Right cardiac atrium (tissue), 5 donors: ENCODE measurements at regions not wholly inside any gene's neighbourhood (a gene's known extent, or its start where the extent isn't known, plus 50 kb on each side); places are given as distances from the start of the nearest gene placed in this dataset.
"Not testable (repeated sequence)": the region's sequence is repeated elsewhere in the genome, so short reads cannot be mapped to it uniquely, and the experiment has no call there.

Source experiments
- ATAC-seq, 2 donors: fragments of 200-7000 bp; cut with Tn5 transposase; one replicate each; pipeline versions ENCODE4 v1.8.0 to v1.9.1; 2020; ENCODE audit warnings: moderate library complexity in 2 of 2, mild to moderate bottlenecking in 1 of 2
- DNase-seq, 3 donors: peaks; one replicate each; pipeline ENCODE4 v3.0.0-alpha.2; 2020
- H3K27ac ChIP-seq: one replicate; pipeline ENCODE4 v1.5.1; 2013; ENCODE audit warnings: mild to moderate bottlenecking, low read length, control low read depth, moderate library complexity
- H3K27me3 ChIP-seq: one replicate; pipeline ENCODE4 v1.6.1; 2013; ENCODE audit not compliant: control insufficient read depth, insufficient read depth
- H3K4me1 ChIP-seq: one replicate; pipeline ENCODE4 v1.6.1; 2013; ENCODE audit warnings: low read length; ENCODE audit not compliant: control insufficient read depth, insufficient read depth
- H3K4me3 ChIP-seq: one replicate; pipeline ENCODE4 v1.5.1; 2013; ENCODE audit warnings: low read length, control low read depth
- H3K9me3 ChIP-seq: one replicate; pipeline ENCODE4 v1.6.1; 2013; ENCODE audit warnings: low read length; ENCODE audit not compliant: control insufficient read depth
- WGBS: extraction: QIAGEN DNeasy Blood & Tissue Kit; methylation state at CpG from one replicate; pipeline ENCODE4 v1.1.7; 2013; 5-methylcytosine and 5-hydroxymethylcytosine counted together
- intact Hi-C, 4 donors: fragments of 100-400 bp; cut with DNase I; formaldehyde crosslinking; loops; one replicate each; pipeline versions ENCODE4 v1.11.0 to v1.14.0; 2022 to 2023
- donor health status: healthy with polysubstance abuse.
- donor health status: DM: no; HTN: yes; CAD: no.
- donor health status: DM: no; HTN: no; CAD: no.
- donor health status: DM: no; HTN: yes; CAD: no; lungs with severe emphysema.
- donor health status: DM: yes; HTN: yes; CAD: no.

DNA sequence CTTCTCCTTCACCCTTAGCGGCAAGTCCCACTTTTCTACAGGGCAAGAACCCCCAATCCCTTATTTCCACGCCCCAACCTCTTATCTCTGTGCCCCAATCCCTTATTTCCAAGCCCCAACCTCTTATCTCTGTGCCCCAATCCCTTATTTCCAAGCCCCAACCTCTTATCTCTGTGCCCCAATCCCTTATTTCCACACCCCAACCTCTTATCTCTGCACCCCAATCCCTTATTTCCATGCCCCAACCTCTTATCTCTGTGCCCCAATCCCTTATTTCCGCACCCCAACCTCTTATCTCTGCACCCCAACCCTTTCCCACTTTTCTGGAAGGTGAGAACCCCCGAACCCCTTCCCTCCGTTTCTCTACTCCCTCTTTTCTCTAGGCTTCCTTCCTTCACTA lies 116.1 kb upstream of the GJE1 start:
- not testable (repeated sequence) for H3K4me3 ChIP-seq
- 81% methylated on average over 5 of the region's 5 CpGs for WGBS

DNA sequence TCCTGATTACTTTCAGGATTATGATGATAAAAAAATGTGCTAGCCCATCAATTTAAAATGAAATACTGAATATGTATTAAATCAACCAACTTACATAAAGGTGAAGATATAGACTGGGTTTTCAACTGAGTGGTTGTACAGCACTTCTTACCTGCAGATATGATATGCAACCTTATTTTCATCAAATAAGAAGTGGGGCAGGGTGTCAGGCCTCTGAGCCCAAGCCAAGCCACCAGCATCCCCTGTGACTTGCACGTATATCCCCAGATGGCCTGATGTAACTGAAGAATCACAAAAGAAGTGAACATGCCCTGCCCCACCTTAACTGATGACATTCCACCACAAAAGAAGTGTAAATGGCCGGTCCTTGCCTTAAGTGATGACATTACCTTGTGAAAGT lies 117.3 kb upstream of the GJE1 start:
- H3K9me3 ChIP-seq, H3K27me3 ChIP-seq, intact Hi-C loops, ATAC-seq, H3K4me3 ChIP-seq, DNase-seq, H3K4me1 ChIP-seq, H3K27ac ChIP-seq: not testable (repeated sequence)
- 64% methylated on average over 2 of the region's 2 CpGs for WGBS

More for the DNA sequence above, 116.1 kb upstream of the GJE1 start:
- ATAC-seq, H3K27ac ChIP-seq, intact Hi-C loops, H3K9me3 ChIP-seq, H3K27me3 ChIP-seq, DNase-seq, H3K4me1 ChIP-seq: not testable (repeated sequence)

DNA sequence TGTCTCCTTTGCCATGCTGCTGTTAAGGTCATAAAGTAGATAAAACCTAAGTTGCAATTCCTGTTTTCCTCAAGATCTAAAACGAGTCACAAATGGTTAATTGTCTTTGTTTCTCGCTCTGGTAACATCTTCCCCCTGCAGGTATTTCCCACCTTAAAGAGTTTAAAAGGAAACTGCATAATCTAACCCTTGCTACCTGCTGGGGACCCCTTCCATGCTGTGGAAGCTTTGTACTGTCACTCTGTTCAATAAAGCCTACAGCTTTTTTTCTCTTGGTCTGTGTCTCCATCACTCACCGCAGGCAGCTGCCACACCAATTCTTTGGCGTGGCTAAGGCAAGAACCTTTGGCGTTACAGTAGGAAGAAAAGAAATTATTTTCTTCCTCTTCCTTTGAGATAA lies 117.7 kb upstream of the GJE1 start:
- H3K27ac ChIP-seq = no peak overlapping the region
- H3K4me3 ChIP-seq = no peak overlapping the region
- ATAC-seq (no peak), DNase-seq (no peak)
- no peaks in the 10 kb centered on the region for H3K9me3 ChIP-seq
- H3K27me3 ChIP-seq = no peaks in the 10 kb centered on the region
- intact Hi-C loops = no loop called here
- H3K4me1 ChIP-seq = no peaks in the 10 kb centered on the region
- WGBS = 20% methylated on average over 5 of the region's 5 CpGs

DNA sequence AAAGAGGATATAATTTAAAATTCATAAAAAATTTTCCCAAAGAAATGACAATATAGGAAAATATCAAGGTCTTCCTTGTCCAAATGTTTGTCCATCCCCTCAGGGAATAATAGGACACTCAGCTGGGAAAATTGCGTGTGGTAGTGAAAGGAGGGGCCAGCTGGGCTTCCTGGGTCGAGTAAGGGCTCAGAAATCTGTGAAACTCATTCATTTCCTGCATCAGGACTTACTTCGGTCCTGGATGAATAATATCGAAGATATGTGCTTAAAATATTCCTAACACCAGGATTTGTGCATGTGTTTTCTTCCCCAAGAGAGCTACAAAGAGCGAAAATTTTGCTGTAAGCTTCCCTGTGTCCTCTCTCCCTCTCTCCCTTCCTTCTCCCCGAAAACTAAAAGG lies 118.2 kb upstream of the GJE1 start:
- no peak overlapping the region for H3K4me3 ChIP-seq
- ATAC-seq (no peak), DNase-seq (no peak)
- 15% methylated on average over 6 of the region's 6 CpGs for WGBS
- no peaks in the 10 kb centered on the region for H3K4me1 ChIP-seq
- H3K9me3 ChIP-seq = no peaks in the 10 kb centered on the region
- intact Hi-C loops = no loop called here
- no peaks in the 10 kb centered on the region for H3K27me3 ChIP-seq
- H3K27ac ChIP-seq = no peak overlapping the region

DNA sequence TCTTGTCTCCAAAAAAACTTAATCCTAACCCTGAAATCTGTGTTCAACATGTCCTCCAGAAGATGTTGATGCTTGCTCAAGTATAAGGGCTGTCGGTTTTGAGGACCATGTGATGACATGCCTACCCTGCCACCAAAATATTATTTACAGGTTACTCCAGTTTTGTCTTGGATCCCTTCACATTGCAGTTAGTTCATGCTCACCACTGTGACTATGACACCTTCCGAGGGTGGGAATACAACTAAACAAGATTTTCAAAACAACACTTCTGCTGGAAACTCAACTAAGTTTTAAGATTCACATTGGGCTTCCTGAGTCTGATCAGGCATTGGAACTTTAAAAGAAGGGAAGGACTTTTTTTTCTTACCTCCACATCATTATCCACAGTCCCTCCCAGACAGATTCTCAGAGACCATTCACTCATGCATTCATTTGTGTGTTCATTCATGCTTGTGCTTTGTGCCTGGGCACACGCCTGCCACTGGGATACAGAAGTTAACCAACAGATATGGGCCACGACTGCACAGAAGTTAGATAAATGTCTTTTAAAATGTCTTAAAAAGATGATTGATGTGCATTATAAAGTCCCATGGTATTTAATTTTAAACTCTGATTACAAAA lies 118.7 kb upstream of the GJE1 start:
- H3K9me3 ChIP-seq = no peaks in the 10 kb centered on the region
- intact Hi-C loops = no loop called here
- H3K27me3 ChIP-seq = no peaks in the 10 kb centered on the region
- no peak overlapping the region for H3K27ac ChIP-seq
- 65% methylated on average over 4 of the region's 4 CpGs for WGBS
- no peaks in the 10 kb centered on the region for H3K4me1 ChIP-seq
- DNase-seq (no peak), ATAC-seq (no peak)
- H3K4me3 ChIP-seq = no peak overlapping the region

DNA sequence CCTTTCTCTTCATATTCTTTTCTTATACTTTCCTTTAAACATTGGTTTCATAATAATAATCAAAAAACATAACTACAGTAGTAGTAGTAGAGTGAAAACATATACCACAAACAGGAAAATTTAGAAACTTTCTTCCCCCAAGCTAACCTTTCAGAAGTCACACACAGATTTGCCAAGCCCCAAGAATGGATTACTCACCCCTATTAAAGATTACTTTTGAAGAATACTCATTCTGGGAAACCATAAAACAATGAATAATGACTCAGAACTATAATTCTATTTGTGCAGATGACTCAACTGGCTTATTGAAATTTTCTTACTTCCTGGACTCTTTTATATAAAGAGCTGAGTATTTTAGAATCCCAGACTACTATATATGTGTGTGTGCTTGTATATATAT lies 119.4 kb upstream of the GJE1 start:
- H3K9me3 ChIP-seq = no peaks in the 10 kb centered on the region
- ATAC-seq (no peak), DNase-seq (no peak)
- H3K4me1 ChIP-seq = no peaks in the 10 kb centered on the region
- H3K27me3 ChIP-seq = no peaks in the 10 kb centered on the region
- intact Hi-C loops = no loop called here
- no peak overlapping the region for H3K4me3 ChIP-seq
- H3K27ac ChIP-seq = no peak overlapping the region

DNA sequence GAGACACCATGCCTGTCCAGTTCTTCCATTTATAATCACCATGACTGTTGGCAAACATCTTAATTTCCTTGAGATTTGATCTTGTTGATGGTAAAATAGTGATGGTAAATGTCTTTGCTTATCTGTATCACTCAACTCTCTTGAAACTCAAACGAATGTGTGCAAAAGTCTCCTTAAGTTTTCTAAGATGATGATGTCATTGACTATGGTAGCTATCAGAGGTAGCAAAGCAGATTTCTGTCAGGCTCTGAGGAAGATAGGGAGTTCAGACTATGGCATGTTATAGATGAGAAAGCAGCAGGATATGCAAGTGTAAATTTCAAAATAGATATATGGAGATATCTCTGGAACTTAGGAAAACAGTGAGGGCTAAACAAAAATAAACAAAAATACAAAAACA lies 121.0 kb upstream of the GJE1 start:
- no peak overlapping the region for H3K27ac ChIP-seq
- DNase-seq (no peak), ATAC-seq (no peak)
- no peaks in the 10 kb centered on the region for H3K9me3 ChIP-seq
- 38% methylated on average over 1 of the region's 1 CpG for WGBS
- no peaks in the 10 kb centered on the region for H3K4me1 ChIP-seq
- H3K4me3 ChIP-seq = no peak overlapping the region
- intact Hi-C loops = no loop called here
- H3K27me3 ChIP-seq = no peaks in the 10 kb centered on the region

DNA sequence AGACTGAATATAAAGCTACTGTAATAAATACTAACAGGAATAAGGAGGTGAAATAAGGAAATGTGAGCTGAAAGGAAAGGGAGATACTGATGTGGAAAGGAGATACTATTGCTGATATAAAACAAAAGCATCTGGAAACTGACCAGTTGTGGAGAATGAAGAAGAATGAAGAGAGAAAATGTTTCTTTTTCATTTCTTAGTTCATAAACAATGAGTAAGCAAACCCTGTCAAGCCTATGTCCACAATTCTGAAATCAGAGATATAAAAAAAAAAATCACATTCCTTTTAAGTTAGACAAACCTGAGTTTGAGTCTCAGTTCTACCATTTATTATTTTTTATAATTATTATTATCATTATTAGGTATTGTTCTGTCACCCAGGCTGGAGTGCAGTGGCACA lies 121.6 kb upstream of the GJE1 start:
- intact Hi-C loops = no loop called here
- H3K4me3 ChIP-seq = no peak overlapping the region
- no peaks in the 10 kb centered on the region for H3K9me3 ChIP-seq
- no peaks in the 10 kb centered on the region for H3K4me1 ChIP-seq
- H3K27ac ChIP-seq = no peak overlapping the region
- no peak for ATAC-seq
- H3K27me3 ChIP-seq = no peaks in the 10 kb centered on the region
- no peak for DNase-seq

DNA sequence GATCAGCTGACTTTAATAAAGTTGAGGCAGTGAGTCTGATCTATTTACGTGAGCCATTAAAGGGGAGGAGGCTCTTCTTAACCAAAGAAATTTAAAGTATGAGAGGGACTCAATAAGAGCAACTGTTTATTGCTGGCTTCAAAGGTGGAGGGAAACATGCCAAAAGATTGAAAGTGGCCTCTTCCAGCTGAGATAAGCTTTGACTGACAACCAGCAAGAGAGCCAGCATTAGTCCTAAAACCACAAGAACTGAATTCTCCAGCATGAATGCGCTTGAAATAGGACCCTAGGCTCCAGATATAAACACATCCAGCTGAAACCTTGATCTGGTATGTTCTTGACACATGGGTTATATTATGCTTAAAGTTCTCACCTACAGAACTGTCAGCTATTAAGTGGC lies 123.1 kb upstream of the GJE1 start:
- H3K4me1 ChIP-seq = no peaks in the 10 kb centered on the region
- 39% methylated on average over 2 of the region's 2 CpGs for WGBS
- no peaks in the 10 kb centered on the region for H3K27me3 ChIP-seq
- H3K9me3 ChIP-seq = no peaks in the 10 kb centered on the region
- H3K4me3 ChIP-seq = no peak overlapping the region
- H3K27ac ChIP-seq = no peak overlapping the region
- no peak for ATAC-seq
- intact Hi-C loops = no loop called here
- no peak for DNase-seq

DNA sequence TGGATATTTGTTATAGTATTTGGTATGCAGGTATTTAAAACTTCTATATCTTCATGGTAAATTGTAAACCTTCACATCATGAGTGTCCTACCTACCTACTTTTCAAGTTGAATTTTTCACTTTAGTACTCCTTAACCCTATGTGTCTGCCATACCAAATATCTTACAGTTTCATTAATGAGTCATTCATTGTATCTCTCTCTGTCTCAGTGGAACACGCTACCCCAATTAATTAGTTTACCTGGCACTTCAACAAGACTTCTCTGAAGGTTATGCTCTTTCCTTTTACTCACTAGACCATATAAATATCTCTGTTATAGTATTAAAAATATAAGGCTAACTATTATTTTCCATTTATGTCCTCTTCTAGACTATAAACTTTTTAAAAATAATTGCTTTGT lies 123.9 kb upstream of the GJE1 start:
- Histone ChIP-seq H3K27ac (no peak overlapping the region), H3K4me3 (no peak overlapping the region), H3K9me3 (no peaks in the 10 kb centered on the region), H3K27me3 (no peaks in the 10 kb centered on the region), H3K4me1 (no peaks in the 10 kb centered on the region)
- intact Hi-C loops = no loop called here
- DNase-seq (no peak), ATAC-seq (no peak)
- 93% methylated on average over 1 of the region's 1 CpG for WGBS

DNA sequence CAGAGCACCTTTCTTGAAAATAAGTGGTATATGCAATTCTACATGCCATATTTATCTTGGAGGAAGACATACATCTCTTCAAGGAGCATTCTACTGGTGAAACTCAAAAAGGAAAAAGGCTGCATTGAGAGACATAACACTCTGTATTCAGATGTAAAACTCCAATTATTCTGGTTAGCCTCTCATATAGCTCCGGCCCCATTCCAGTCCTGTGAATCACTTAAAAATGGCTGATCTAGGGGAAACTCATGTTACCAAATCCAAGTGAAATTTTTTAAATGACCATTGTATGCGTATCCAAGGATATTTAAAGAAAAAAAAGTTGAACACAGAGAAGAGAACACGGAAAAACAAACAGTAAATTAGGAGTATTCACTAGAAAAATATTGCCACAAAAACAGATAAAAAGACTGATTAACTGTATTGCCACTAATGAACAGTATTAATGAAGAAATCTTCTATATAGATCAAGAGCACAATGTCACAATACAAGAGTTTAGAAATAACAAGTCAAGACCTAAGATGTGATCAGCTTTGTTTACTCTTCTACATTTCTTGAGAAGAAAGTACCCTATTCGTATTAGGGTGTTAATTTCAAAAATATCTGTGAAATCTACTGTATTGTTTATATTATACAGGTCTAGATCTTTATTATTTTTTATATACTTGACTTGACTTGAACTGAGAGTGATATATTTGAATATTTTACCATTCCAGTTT lies 124.5 kb upstream of the GJE1 start:
- WGBS = 78% methylated on average over 4 of the region's 4 CpGs
- ATAC-seq (no peak), DNase-seq (no peak)
- no peaks in the 10 kb centered on the region for H3K4me1 ChIP-seq
- H3K27me3 ChIP-seq = no peaks in the 10 kb centered on the region
- intact Hi-C loops = no loop called here
- no peak overlapping the region for H3K27ac ChIP-seq
- no peak overlapping the region for H3K4me3 ChIP-seq
- no peaks in the 10 kb centered on the region for H3K9me3 ChIP-seq

DNA sequence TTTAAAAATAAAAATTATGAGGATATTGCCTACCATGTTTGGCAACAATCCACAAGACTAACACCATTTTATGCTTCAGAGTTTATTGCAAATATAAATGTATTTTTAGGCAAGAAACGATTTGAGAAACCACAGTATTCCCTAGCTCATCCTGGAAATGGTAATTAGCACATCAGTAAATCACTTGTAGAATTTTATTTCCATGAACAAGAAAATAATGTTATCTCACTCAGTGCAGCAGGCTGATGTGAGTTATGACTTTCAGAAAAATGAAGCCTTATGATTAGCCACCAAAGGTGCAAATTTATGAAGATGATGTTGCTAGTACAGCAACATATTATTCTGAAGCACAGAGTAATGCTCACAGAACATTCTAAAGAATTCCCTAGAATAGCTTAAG lies 127.7 kb upstream of the GJE1 start:
- WGBS = 46% methylated on average over 1 of the region's 1 CpG
- intact Hi-C loops = no loop called here
- no peaks in the 10 kb centered on the region for H3K9me3 ChIP-seq
- no peak overlapping the region for H3K27ac ChIP-seq
- ATAC-seq = no peak
- no peaks in the 10 kb centered on the region for H3K27me3 ChIP-seq
- no peaks in the 10 kb centered on the region for H3K4me1 ChIP-seq
- H3K4me3 ChIP-seq = no peak overlapping the region
- no peak for DNase-seq
